H1 (cell line): ENCODE measurements at regions not wholly inside any gene's neighbourhood (a gene's known extent, or its start where the extent isn't known, plus 50 kb on each side); places are given as distances from the start of the nearest gene placed in this dataset.

Experiments used
- CTCF ChIA-PET: fragments of 300-600 bp; sonication (Branson Sonifier 250); formaldehyde crosslinking; loops from one replicate; lab custom pipeline; 2021; ENCODE audit not compliant: partially characterized antibody; lab: Charles Lee
- POLR2A ChIA-PET: fragments of 300-600 bp; sonication (Branson Sonifier 250); formaldehyde crosslinking; loops from one replicate; lab custom pipeline; 2021; ENCODE audit warnings: inconsistent platforms; ENCODE audit not compliant: partially characterized antibody; lab: Charles Lee
- DNase-seq, 2 experiments: peaks; one replicate each; pipeline versions ENCODE4 v3.0.0 to v3.0.0-alpha.2; 2010 to 2022; ENCODE audit warnings: low spot score in 2 of 2, low read depth in 1 of 2, mixed read lengths in 1 of 2
- FAIRE-seq: peaks from 2 replicates; lab custom pipeline; 2011; peaks lifted over from hg19 to GRCh38; lab: Jason Lieb, UNC
- H2AFZ ChIP-seq: 2 replicates; pipeline ENCODE4 v1.8.1; 2012; ENCODE audit warnings: low read length, inconsistent platforms
- H2AK5ac ChIP-seq: 2 replicates; pipeline ENCODE4 v1.6.1; 2013; ENCODE audit warnings: low read depth, low read length
- H2BK120ac ChIP-seq: replicated peaks from 2 replicates; pipeline ENCODE3; 2013; ENCODE audit warnings: low read depth, low read length, inconsistent platforms
- H2BK12ac ChIP-seq: 2 replicates; pipeline ENCODE4 v1.6.1; 2013; ENCODE audit warnings: low read depth, low read length
- H2BK15ac ChIP-seq: 2 replicates; pipeline ENCODE4 v1.6.1; 2013; ENCODE audit warnings: low read length
- H2BK20ac ChIP-seq: 2 replicates; pipeline ENCODE4 v1.6.1; 2013; ENCODE audit warnings: low read length
- H2BK5ac ChIP-seq: 2 replicates; pipeline ENCODE4 v1.6.1; 2013; ENCODE audit warnings: low read depth, low read length
- H3K14ac ChIP-seq: 2 replicates; pipeline ENCODE4 v1.6.1; 2013; ENCODE audit warnings: inconsistent platforms; ENCODE audit not compliant: insufficient read length
- H3K18ac ChIP-seq: 2 replicates; pipeline ENCODE4 v1.6.1; 2013; ENCODE audit warnings: low read length; ENCODE audit errors: extremely low read depth
- H3K23ac ChIP-seq: 2 replicates; pipeline ENCODE4 v1.6.1; 2013; ENCODE audit warnings: inconsistent platforms; ENCODE audit not compliant: insufficient read length
- H3K23me2 ChIP-seq: 2 replicates; pipeline ENCODE4 v1.6.1; 2013; ENCODE audit warnings: low read depth, low read length
- H3K27ac ChIP-seq: 2 replicates; pipeline ENCODE4 v1.6.1; 2011; ENCODE audit warnings: low read depth, low read length, inconsistent platforms
- H3K27me3 ChIP-seq, 4 experiments: replicated peaks in 1 of 4; 1 replicate in 1 of 4; 2 replicates in 3 of 4; pipeline versions ENCODE4 v1.6.1 to v1.8.1; 2011 to 2013; ENCODE audit warnings: low read length in 3 of 4, mild to moderate bottlenecking in 3 of 4, inconsistent platforms in 2 of 4, mixed read lengths in 2 of 4, moderate library complexity in 1 of 4; ENCODE audit not compliant: control insufficient read depth in 3 of 4, insufficient read depth in 3 of 4; ENCODE audit errors: extremely low read depth in 1 of 4
- H3K36me3 ChIP-seq, 4 experiments: 2 replicates each; pipeline versions ENCODE4 v1.6.1 to v1.8.1; 2011 to 2013; ENCODE audit warnings: mild to moderate bottlenecking in 4 of 4, low read length in 3 of 4, moderate library complexity in 2 of 4, control low read depth in 1 of 4, inconsistent platforms in 1 of 4; ENCODE audit not compliant: insufficient read depth in 4 of 4, control insufficient read depth in 2 of 4
- H3K4ac ChIP-seq: replicated peaks from 2 replicates; pipeline ENCODE3; 2013; ENCODE audit warnings: low read length, low read depth, mixed read lengths, inconsistent platforms; ENCODE audit not compliant: insufficient read length
- H3K4me1 ChIP-seq, 4 experiments: replicated peaks in 1 of 4; 1 replicate in 1 of 4; 2 replicates in 3 of 4; pipeline versions ENCODE4 v1.6.1 to v1.8.1; 2011 to 2013; ENCODE audit warnings: low read length in 3 of 4, inconsistent platforms in 2 of 4, mixed read lengths in 1 of 4; ENCODE audit not compliant: insufficient read depth in 4 of 4, control insufficient read depth in 3 of 4
- H3K4me2 ChIP-seq, 2 experiments: 2 replicates each; pipeline versions ENCODE4 v1.6.1 to v1.8.1; 2011 to 2013; ENCODE audit warnings: low read depth in 2 of 2, low read length in 2 of 2, control low read depth in 1 of 2, inconsistent platforms in 1 of 2, mild to moderate bottlenecking in 1 of 2; ENCODE audit not compliant: insufficient read depth in 1 of 2
- H3K4me3 ChIP-seq, 4 experiments: fragments of 200-600, 300-600 bp in 1 of 4; sonication (generic), shearing (Covaris generic), sonication (Bioruptor Twin) in 1 of 4; 2 replicates each; pipeline versions ENCODE4 v1.5.1 to v1.8.1; 2011 to 2016; ENCODE audit warnings: low read length in 4 of 4, low read depth in 3 of 4, control low read depth in 2 of 4, inconsistent platforms in 2 of 4, mild to moderate bottlenecking in 2 of 4, mixed read lengths in 1 of 4, moderate library complexity in 1 of 4; ENCODE audit not compliant: insufficient read depth in 2 of 4; ENCODE audit errors: extremely low read depth in 1 of 4
- H3K56ac ChIP-seq: replicated peaks from 2 replicates; pipeline ENCODE3; 2013; ENCODE audit warnings: low read depth, mild to moderate bottlenecking, mixed read lengths, low read length, inconsistent platforms; ENCODE audit not compliant: insufficient read length
- H3K79me1 ChIP-seq: 2 replicates; pipeline ENCODE4 v1.6.1; 2013; ENCODE audit warnings: low read depth, low read length, control low read depth
- H3K79me2 ChIP-seq, 2 experiments: 2 replicates each; pipeline versions ENCODE4 v1.6.1 to v1.8.1; 2012 to 2013; ENCODE audit warnings: low read length in 2 of 2, mild to moderate bottlenecking in 2 of 2, inconsistent platforms in 1 of 2; ENCODE audit not compliant: insufficient read depth in 2 of 2, control insufficient read depth in 1 of 2
- H3K9ac ChIP-seq, 4 experiments: replicated peaks in 1 of 4; 1 replicate in 1 of 4; 2 replicates in 3 of 4; pipeline versions ENCODE4 v1.6.1 to v1.8.1; 2011 to 2013; ENCODE audit warnings: low read depth in 3 of 4, low read length in 3 of 4, control low read depth in 2 of 4, mild to moderate bottlenecking in 2 of 4, moderate library complexity in 2 of 4, inconsistent platforms in 1 of 4; ENCODE audit errors: extremely low read depth in 1 of 4
- H3K9me3 ChIP-seq, 2 experiments: 2 replicates each; pipeline versions ENCODE4 v1.6.1 to v1.8.1; 2012 to 2013; ENCODE audit warnings: mild to moderate bottlenecking in 2 of 2, moderate library complexity in 2 of 2, control low read depth in 1 of 2, inconsistent platforms in 1 of 2, low read depth in 1 of 2, low read length in 1 of 2, mixed read lengths in 1 of 2; ENCODE audit not compliant: insufficient read depth in 2 of 2
- H4K20me1 ChIP-seq, 2 experiments: replicated peaks in 1 of 2; 2 replicates each; pipeline versions ENCODE3 to v1.8.1; 2011 to 2013; ENCODE audit warnings: inconsistent platforms in 2 of 2, low read length in 2 of 2, mild to moderate bottlenecking in 1 of 2; ENCODE audit not compliant: insufficient read depth in 2 of 2, control insufficient read depth in 1 of 2
- H4K5ac ChIP-seq: 2 replicates; pipeline ENCODE4 v1.6.1; 2013; ENCODE audit warnings: low read length, low read depth, mixed read lengths, inconsistent platforms; ENCODE audit not compliant: insufficient read length
- H4K8ac ChIP-seq: 2 replicates; pipeline ENCODE4 v1.8.0; 2013; ENCODE audit warnings: mild to moderate bottlenecking, moderate library complexity, low read length, inconsistent platforms; ENCODE audit not compliant: insufficient read depth; ENCODE audit errors: extremely low read depth
- H4K91ac ChIP-seq: replicated peaks from 2 replicates; pipeline ENCODE3; 2013; ENCODE audit warnings: low read length, mixed read lengths, inconsistent platforms; ENCODE audit not compliant: insufficient read length
- E2F6 ChIP-seq: IDR thresholded peaks from 2 replicates; pipeline ENCODE4 v1.6.1; 2012; ENCODE audit warnings: inconsistent platforms
- EGR1 ChIP-seq: IDR thresholded peaks from 2 replicates; pipeline ENCODE4 v1.6.1; 2011; ENCODE audit warnings: low read depth, low read length, borderline replicate concordance
- EP300 ChIP-seq, 2 experiments: IDR thresholded peaks; 1 replicate in 1 of 2; 2 replicates in 1 of 2; pipeline ENCODE4 v1.6.1; 2011 to 2012; ENCODE audit warnings: low read depth in 2 of 2, low read length in 2 of 2, mild to moderate bottlenecking in 2 of 2, borderline replicate concordance in 1 of 2, inconsistent platforms in 1 of 2, moderate library complexity in 1 of 2
- HDAC2 ChIP-seq, 2 experiments: fragments of 300-600 bp in 1 of 2; sonication (generic) in 1 of 2; IDR thresholded peaks; 2 replicates each; pipeline ENCODE4 v1.6.1; 2011 to 2012; ENCODE audit warnings: low read depth in 2 of 2, low read length in 2 of 2, mild to moderate bottlenecking in 2 of 2, moderate library complexity in 2 of 2, borderline replicate concordance in 1 of 2, inconsistent platforms in 1 of 2
- MAFK ChIP-seq: IDR thresholded peaks from 2 replicates; pipeline ENCODE4 v1.6.1; 2012; ENCODE audit warnings: low read depth, mild to moderate bottlenecking, improper control_type of control experiment, low read length
- NRF1 ChIP-seq: IDR thresholded peaks from 2 replicates; pipeline ENCODE4 v1.6.1; 2011; ENCODE audit warnings: mild to moderate bottlenecking, low read depth, low read length, improper control_type of control experiment
- RAD21 ChIP-seq, 2 experiments: IDR thresholded peaks in 1 of 2; conservative IDR thresholded peaks in 1 of 2; 2 replicates each; pipeline ENCODE4 v1.6.1; 2011; ENCODE audit warnings: low read depth in 2 of 2, low read length in 2 of 2, improper control_type of control experiment in 1 of 2, inconsistent platforms in 1 of 2, mild to moderate bottlenecking in 1 of 2, moderate library complexity in 1 of 2
- RFX5 ChIP-seq: IDR thresholded peaks from 2 replicates; pipeline ENCODE4 v1.6.1; 2011; ENCODE audit warnings: low read depth, low read length, improper control_type of control experiment, borderline replicate concordance
- RNF2 ChIP-seq: fragments of 200-900, 300-1000 bp; sonication (generic); IDR thresholded peaks from 2 replicates; pipeline ENCODE4 v1.7.1; 2016; ENCODE audit warnings: borderline replicate concordance, low read depth, mild to moderate bottlenecking, antibody characterized with exemption, low read length; ENCODE audit not compliant: poor library complexity, severe bottlenecking; ENCODE audit errors: missing control alignments
- SP1 ChIP-seq: IDR thresholded peaks from 2 replicates; pipeline ENCODE4 v1.6.1; 2011; ENCODE audit warnings: low read depth, low read length
- TCF12 ChIP-seq: IDR thresholded peaks from 2 replicates; pipeline ENCODE4 v1.6.1; 2011; ENCODE audit warnings: low read depth, mild to moderate bottlenecking, low read length
- WGBS, 2 experiments: shearing (Covaris generic) in 1 of 2; methylation state at CpG; one replicate each; pipeline versions ENCODE4 v1.1.6 to v1.1.7; 2013 to 2015; ENCODE audit warnings: low lambda C conversion rate in 2 of 2, mixed read lengths in 2 of 2, inconsistent platforms in 1 of 2, low coverage in 1 of 2, missing lambda C conversion rate in 1 of 2; ENCODE audit not compliant: insufficient replicate concordance in 2 of 2, insufficient coverage in 1 of 2, insufficient read length in 1 of 2; ENCODE audit errors: extremely low coverage in 1 of 2, missing lambda C conversion rate in 1 of 2; 5-methylcytosine and 5-hydroxymethylcytosine counted together

- H3K27me3 ChIP-seq, result no peaks in the 10 kb centered on the region
- H3K79me2 ChIP-seq, result no peaks in the 10 kb centered on the region
- no peak overlapping the region for H4K91ac ChIP-seq
- H3K4me3 ChIP-seq, result no peak overlapping the region
- H2AK5ac ChIP-seq, result no peak overlapping the region
- H3K23ac ChIP-seq, result no peak overlapping the region
- ChIA-PET POLR2A (no interaction called here), CTCF (interaction anchor here (1.1 to 1.9 kb wide), 5 partner anchors 13 to 123 kb away, joined by 3 to 7 read pairs (median 3); partner anchors contain the start of gene TEX13D)
- H2BK5ac ChIP-seq, result no peak overlapping the region
- DNase-seq, result no peak
- no peak overlapping the region for H4K5ac ChIP-seq
- no peak overlapping the region for H3K18ac ChIP-seq
- no peak overlapping the region for H2BK120ac ChIP-seq
- no peak overlapping the region for H3K56ac ChIP-seq
- 87% methylated on average over 6 of the region's 6 CpGs; no CpG with 5 or more reads in 1 of the 2 experiments for WGBS, 2 experiments
- no peaks in the 10 kb centered on the region for H3K23me2 ChIP-seq
- H3K36me3 ChIP-seq, result no peaks in the 10 kb centered on the region
- no peak overlapping the region for H3K4me2 ChIP-seq
- H2BK20ac ChIP-seq, result no peak overlapping the region
- no peak overlapping the region for H3K14ac ChIP-seq
- no peak overlapping the region for H3K27ac ChIP-seq
- no peak overlapping the region for H3K4ac ChIP-seq
- no peak overlapping the region for H2AFZ ChIP-seq
- no peak overlapping the region for H3K9ac ChIP-seq
- no peaks in the 10 kb centered on the region for H3K9me3 ChIP-seq
- no peak overlapping the region for H2BK12ac ChIP-seq
- no peaks in the 10 kb centered on the region; a peak in 1 of 7 replicates for H3K4me1 ChIP-seq
- H4K8ac ChIP-seq, result no peak overlapping the region
- H4K20me1 ChIP-seq, result no peaks in the 10 kb centered on the region
- H2BK15ac ChIP-seq, result no peak overlapping the region
- no peak for FAIRE-seq
- no peaks in the 10 kb centered on the region for H3K79me1 ChIP-seq
- TF ChIP-seq SP1 (no peak), EGR1 (no peak), RAD21 (IDR thresholded peaks at IDR 0.05 in 1 of 2, conservative IDR thresholded peaks at IDR 0.05 in 1 of 2; ENCODE audit: low read depth in 2 of 2, low read length in 2 of 2) (no peak), E2F6 (no peak), TCF12 (no peak), RFX5 (no peak), HDAC2 (IDR thresholded peaks at IDR 0.05; ENCODE audit: borderline replicate concordance in 1 of 2, low read depth in 2 of 2, low read length in 2 of 2) (no peak), EP300 (IDR thresholded peaks at IDR 0.05; ENCODE audit: borderline replicate concordance in 1 of 2, low read depth in 2 of 2, low read length in 2 of 2) (no peak), RNF2 (no peak), MAFK (no peak), NRF1 (no peak)
These were observed 122.5 kb upstream of the TEX13D start for GRCh38 chrX:124209792-124210576.
